WI38 (cell line): ENCODE measurements at regions not wholly inside any gene's neighbourhood (a gene's known extent, or its start where the extent isn't known, plus 50 kb on each side); places are given as distances from the start of the nearest gene placed in this dataset.
"Not testable (repeated sequence)": the region's sequence is repeated elsewhere in the genome, so short reads cannot be mapped to it uniquely, and the experiment has no call there.

Experiments used
- H3K4me3 ChIP-seq: 2 replicates; pipeline ENCODE4 v1.5.1; 2011; ENCODE audit warnings: low read depth, mild to moderate bottlenecking, control low read depth, low read length

GRCh38 chr21:5103880-5104561 is 5417.4 kb upstream of the TPTE start:
- not testable (repeated sequence) for H3K4me3 ChIP-seq

GRCh38 chr21:5104562-5104928 is 5416.8 kb upstream of the TPTE start:
- not testable (repeated sequence) for H3K4me3 ChIP-seq

- not testable (repeated sequence) for H3K4me3 ChIP-seq
Observed at GRCh38 chr21:5105939-5106708, 5415.3 kb upstream of the TPTE start.

- not testable (repeated sequence) for H3K4me3 ChIP-seq
Observed at GRCh38 chr21:5106767-5107464, 5414.5 kb upstream of the TPTE start.

GRCh38 chr21:5107637-5108036 is 5413.7 kb upstream of the TPTE start:
- not testable (repeated sequence) for H3K4me3 ChIP-seq

- not testable (repeated sequence) for H3K4me3 ChIP-seq
Observed at GRCh38 chr21:5108048-5108775, 5413.2 kb upstream of the TPTE start.

GRCh38 chr21:5111197-5111596 is 5410.2 kb upstream of the TPTE start:
- not testable (repeated sequence) for H3K4me3 ChIP-seq

GRCh38 chr21:5113092-5113491 is 5408.3 kb upstream of the TPTE start:
- H3K4me3 ChIP-seq, result not testable (repeated sequence)

- not testable (repeated sequence) for H3K4me3 ChIP-seq
Observed at GRCh38 chr21:5114468-5114867, 5406.9 kb upstream of the TPTE start.

- not testable (repeated sequence) for H3K4me3 ChIP-seq
Observed at GRCh38 chr21:5114893-5115645, 5406.3 kb upstream of the TPTE start.

GRCh38 chr21:5115646-5116343 is 5405.6 kb upstream of the TPTE start:
- H3K4me3 ChIP-seq, result not testable (repeated sequence)

- not testable (repeated sequence) for H3K4me3 ChIP-seq
Observed at GRCh38 chr21:5116344-5117123, 5404.8 kb upstream of the TPTE start.

- H3K4me3 ChIP-seq, result not testable (repeated sequence)
Observed at GRCh38 chr21:5117135-5117534, 5404.2 kb upstream of the TPTE start.

- H3K4me3 ChIP-seq, result not testable (repeated sequence)
Observed at GRCh38 chr21:5117666-5118295, 5403.6 kb upstream of the TPTE start.

GRCh38 chr21:5118296-5118679 is 5403.1 kb upstream of the TPTE start:
- not testable (repeated sequence) for H3K4me3 ChIP-seq

GRCh38 chr21:5119179-5119578 is 5402.2 kb upstream of the TPTE start:
- H3K4me3 ChIP-seq, result not testable (repeated sequence)

- not testable (repeated sequence) for H3K4me3 ChIP-seq
Observed at GRCh38 chr21:5121399-5121798, 5400.0 kb upstream of the TPTE start.

- H3K4me3 ChIP-seq, result not testable (repeated sequence)
Observed at GRCh38 chr21:5121849-5122248, 5399.5 kb upstream of the TPTE start.

- not testable (repeated sequence) for H3K4me3 ChIP-seq
Observed at GRCh38 chr21:5123655-5124054, 5397.7 kb upstream of the TPTE start.
